GM12878 (cell line): ENCODE measurements at regions not wholly inside any gene's neighbourhood (a gene's known extent, or its start where the extent isn't known, plus 50 kb on each side); places are given as distances from the start of the nearest gene placed in this dataset.

Source experiments
- ATAC-seq: fragments of 200-7000 bp; cut with Tn5 transposase; 3 replicates; pipeline ENCODE4 v1.9.1; 2020; ENCODE audit warnings: mild to moderate bottlenecking, moderate library complexity
- BruUV-seq: library from RNA; stranded (reverse); fragments of 400-500 nt; replicated peaks from 2 replicates; lab custom pipeline; 2021; lab: Mats Ljungman, UMichigan
- CTCF ChIA-PET: fragments of 300-600 bp; sonication (Branson Sonifier 250); formaldehyde crosslinking; extraction: SDS; loops from one replicate; lab custom pipeline; 2021; ENCODE audit warnings: inconsistent platforms; lab: Yijun Ruan, JAX
- POLR2A ChIA-PET: fragments of 350-600 bp; formaldehyde crosslinking; extraction: SDS; loops from one replicate; lab custom pipeline; 2021; ENCODE audit warnings: inconsistent platforms; lab: Charles Lee
- RAD21 ChIA-PET: fragments of 300-600 bp; sonication (Branson Sonifier 250); formaldehyde crosslinking; loops from one replicate; lab custom pipeline; 2023; ENCODE audit warnings: antibody characterized with exemption; ENCODE audit not compliant: unreplicated experiment; lab: Charles Lee
- SMC1A ChIA-PET: fragments of 300-600 bp; sonication (Branson Sonifier 250); formaldehyde crosslinking; loops from one replicate; lab custom pipeline; 2023; ENCODE audit not compliant: unreplicated experiment, uncharacterized antibody; lab: Charles Lee
- DNase-seq: peaks from one replicate; pipeline ENCODE4 v3.0.0-alpha.2; 2011; ENCODE audit warnings: low read depth, low spot score
- FAIRE-seq: peaks from 3 replicates; lab custom pipeline; 2011; peaks lifted over from hg19 to GRCh38; lab: Jason Lieb, UNC
- H2AFZ ChIP-seq: 2 replicates; pipeline ENCODE4 v1.6.0; 2011; ENCODE audit warnings: low read depth, low read length, control low read depth; ENCODE audit not compliant: control insufficient read depth
- H3K27ac ChIP-seq: 2 replicates; pipeline ENCODE4 v1.5.1; 2011; ENCODE audit warnings: control low read depth; ENCODE audit not compliant: control insufficient read depth, insufficient read depth
- H3K27me3 ChIP-seq, 2 experiments: replicated peaks in 1 of 2; 2 replicates each; pipeline versions ENCODE4 v1.6.0 to v1.6.1; 2011; ENCODE audit warnings: low read length in 1 of 2; ENCODE audit not compliant: control insufficient read depth in 2 of 2, insufficient read depth in 2 of 2
- H3K36me3 ChIP-seq, 2 experiments: 2 replicates each; pipeline ENCODE4 v1.5.1; 2011; ENCODE audit warnings: low read length in 1 of 2; ENCODE audit not compliant: control insufficient read depth in 2 of 2, insufficient read depth in 2 of 2
- H3K4me1 ChIP-seq: 2 replicates; pipeline ENCODE4 v1.6.1; 2011; ENCODE audit warnings: mild to moderate bottlenecking, low read length, moderate library complexity, mixed read lengths; ENCODE audit not compliant: control insufficient read depth, insufficient read depth
- H3K4me2 ChIP-seq: 2 replicates; pipeline ENCODE4 v1.6.0; 2011; ENCODE audit warnings: control low read depth; ENCODE audit not compliant: control insufficient read depth, insufficient read depth
- H3K4me3 ChIP-seq: fragments of 200-600 bp; sonication (generic); 2 replicates; pipeline ENCODE4 v1.5.1; 2016
- H3K79me2 ChIP-seq: 2 replicates; pipeline ENCODE4 v1.6.0; 2011; ENCODE audit warnings: low read length; ENCODE audit not compliant: control insufficient read depth, insufficient read depth
- H3K9ac ChIP-seq: 2 replicates; pipeline ENCODE4 v1.8.0; 2011; ENCODE audit warnings: low read length, control low read depth, mixed read lengths; ENCODE audit not compliant: control insufficient read depth, insufficient read depth
- H3K9me3 ChIP-seq: replicated peaks from 3 replicates; pipeline ENCODE4 v1.5.1; 2011; ENCODE audit warnings: mild to moderate bottlenecking, low read length; ENCODE audit not compliant: control insufficient read depth, insufficient read depth
- H4K20me1 ChIP-seq: 2 replicates; pipeline ENCODE4 v1.6.0; 2011; ENCODE audit not compliant: control insufficient read depth, insufficient read depth
- EED ChIP-seq: sonication (generic); IDR thresholded peaks from 2 replicates; pipeline ENCODE4 v1.6.1; 2016; ENCODE audit warnings: antibody characterized with exemption, low read depth
- EZH2 ChIP-seq: IDR thresholded peaks from 2 replicates; pipeline ENCODE4 v1.6.1; 2012; ENCODE audit warnings: low read depth, mild to moderate bottlenecking, control low read depth, inconsistent platforms, low read length, borderline replicate concordance; ENCODE audit not compliant: control insufficient read depth
- HDAC6 ChIP-seq: fragments of 200-600 bp; sonication (generic); IDR thresholded peaks from one replicate; pipeline ENCODE4 v1.8.0; 2017; ENCODE audit warnings: antibody characterized with exemption; ENCODE audit not compliant: unreplicated experiment
- POLR2AphosphoS5 ChIP-seq: IDR thresholded peaks from 2 replicates; pipeline ENCODE4 v1.6.1; 2011; ENCODE audit warnings: mild to moderate bottlenecking, low read length, inconsistent platforms
- REST ChIP-seq: IDR thresholded peaks from 2 replicates; pipeline ENCODE4 v1.6.1; 2012; ENCODE audit warnings: mild to moderate bottlenecking, low read depth, low read length
- WGBS: methylation state at CpG from one replicate; pipeline ENCODE4 v1.1.6; 2016; ENCODE audit warnings: low lambda C conversion rate; ENCODE audit not compliant: insufficient replicate concordance, insufficient coverage; ENCODE audit errors: missing lambda C conversion rate; 5-methylcytosine and 5-hydroxymethylcytosine counted together
- in situ Hi-C: fragments of 300-500 bp; cut with MboI; formaldehyde crosslinking; loops from 9 replicates; pipeline ENCODE4 v1.14.3; 2018; ENCODE audit warnings: mixed read lengths
- intact Hi-C: fragments of 100-400 bp; cut with micrococcal nuclease; formaldehyde crosslinking; loops from one replicate; pipeline ENCODE4 v1.14.2; 2022; ENCODE audit not compliant: unreplicated experiment
- TF ChIP-seq, protein P1 (sequence below): IDR thresholded peaks from 2 replicates; pipeline ENCODE4 v1.6.1; 2012; ENCODE audit warnings: low read depth, low read length, improper control_type of control experiment

GRCh38 chr11:69367211-69367964 lies 73.4 kb downstream of the MYEOV start:
- in situ Hi-C loops (no loop called here), intact Hi-C loops (no loop called here)
- 39% methylated on average over 13 of the region's 13 CpGs for WGBS
- Histone ChIP-seq H3K4me3 (no peak overlapping the region), H3K27ac (no peak overlapping the region), H3K79me2 (no peaks in the 10 kb centered on the region), H3K9me3 (peaks cover 4% of the 10 kb centered on the region; the same call in 2 of the 3 replicates), H3K27me3 (no peaks in the 10 kb centered on the region), H3K9ac (no peak overlapping the region), H3K4me1 (no peaks in the 10 kb centered on the region), H3K36me3 (no peaks in the 10 kb centered on the region), H2AFZ (no peak overlapping the region), H4K20me1 (no peaks in the 10 kb centered on the region), H3K4me2 (no peak overlapping the region)
- FAIRE-seq (no peak), ATAC-seq (no peak), DNase-seq (no peak)
- POLR2A ChIA-PET, result no interaction called here
- RAD21 ChIA-PET, result no interaction called here
- TF ChIP-seq EZH2 (no peak), HDAC6 (no peak), EED (no peak), POLR2AphosphoS5 (no peak), REST (no peak)
- TF ChIP-seq, protein P1, sequence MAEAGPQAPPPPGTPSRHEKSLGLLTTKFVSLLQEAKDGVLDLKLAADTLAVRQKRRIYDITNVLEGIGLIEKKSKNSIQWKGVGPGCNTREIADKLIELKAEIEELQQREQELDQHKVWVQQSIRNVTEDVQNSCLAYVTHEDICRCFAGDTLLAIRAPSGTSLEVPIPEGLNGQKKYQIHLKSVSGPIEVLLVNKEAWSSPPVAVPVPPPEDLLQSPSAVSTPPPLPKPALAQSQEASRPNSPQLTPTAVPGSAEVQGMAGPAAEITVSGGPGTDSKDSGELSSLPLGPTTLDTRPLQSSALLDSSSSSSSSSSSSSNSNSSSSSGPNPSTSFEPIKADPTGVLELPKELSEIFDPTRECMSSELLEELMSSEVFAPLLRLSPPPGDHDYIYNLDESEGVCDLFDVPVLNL, result no peak
- BruUV-seq, result no TSS peak
- CTCF ChIA-PET, result no interaction called here
- SMC1A ChIA-PET, result no interaction called here
